Loucy (cell line): ENCODE measurements at regions not wholly inside any gene's neighbourhood (a gene's known extent, or its start where the extent isn't known, plus 50 kb on each side); places are given as distances from the start of the nearest gene placed in this dataset.
"Not testable (repeated sequence)": the region's sequence is repeated elsewhere in the genome, so short reads cannot be mapped to it uniquely, and the experiment has no call there.

Experiments
- H2AFZ ChIP-seq: fragments of 200-600 bp; sonication (generic); 2 replicates; pipeline ENCODE4 v1.6.0; 2016; ENCODE audit warnings: antibody characterized with exemption, mild to moderate bottlenecking, low read length, moderate library complexity
- H3F3A ChIP-seq: fragments of 200-600 bp; 2 replicates; pipeline ENCODE4 v1.6.0; 2016; ENCODE audit warnings: antibody characterized with exemption, low read depth, mild to moderate bottlenecking
- H3K27me3 ChIP-seq: fragments of 200-600 bp; sonication (generic); 2 replicates; pipeline ENCODE4 v1.6.1; 2014; ENCODE audit warnings: low read length, mild to moderate bottlenecking; ENCODE audit not compliant: insufficient read depth, poor library complexity, severe bottlenecking
- H3K36me3 ChIP-seq: fragments of 200-600 bp; sonication (generic); 2 replicates; pipeline ENCODE4 v1.6.1; 2016; ENCODE audit warnings: low read length; ENCODE audit not compliant: insufficient read depth
- H3K4me1 ChIP-seq: fragments of 200-600 bp; sonication (generic); 2 replicates; pipeline ENCODE4 v1.5.1; 2014; ENCODE audit warnings: low read length, mild to moderate bottlenecking; ENCODE audit not compliant: insufficient read depth, poor library complexity, severe bottlenecking
- H3K4me2 ChIP-seq: fragments of 200-600 bp; sonication (generic); 2 replicates; pipeline ENCODE4 v1.6.0; 2014; ENCODE audit warnings: antibody characterized with exemption, low read length, low read depth, mild to moderate bottlenecking; ENCODE audit not compliant: poor library complexity, severe bottlenecking
- H3K4me3 ChIP-seq: fragments of 200-600 bp; sonication (generic); 2 replicates; pipeline ENCODE4 v1.5.1; 2014; ENCODE audit warnings: low read length, mild to moderate bottlenecking, mixed read lengths; ENCODE audit not compliant: poor library complexity, severe bottlenecking
- H3K79me2 ChIP-seq: fragments of 200-600 bp; sonication (generic); 2 replicates; pipeline ENCODE4 v1.6.1; 2014; ENCODE audit warnings: low read length; ENCODE audit not compliant: insufficient read depth
- H3K9ac ChIP-seq: fragments of 200-600 bp; sonication (generic); 2 replicates; pipeline ENCODE4 v1.6.0; 2014; ENCODE audit warnings: mild to moderate bottlenecking, low read depth, low read length, moderate library complexity; ENCODE audit not compliant: poor library complexity, severe bottlenecking
- H3K9me2 ChIP-seq: fragments of 200-600 bp; sonication (generic); replicated peaks from 2 replicates; pipeline ENCODE4 v1.6.1; 2016; ENCODE audit warnings: low read depth, low read length, mixed read lengths
- H3K9me3 ChIP-seq: fragments of 200-600 bp; sonication (generic); 2 replicates; pipeline ENCODE4 v1.6.1; 2014; ENCODE audit warnings: mild to moderate bottlenecking, antibody characterized with exemption, low read length, low read depth; ENCODE audit not compliant: insufficient read depth
- H4K20me1 ChIP-seq: fragments of 200-600 bp; sonication (generic); 2 replicates; pipeline ENCODE4 v1.6.0; 2014; ENCODE audit warnings: antibody characterized with exemption, low read length, mild to moderate bottlenecking; ENCODE audit not compliant: insufficient read depth, poor library complexity, severe bottlenecking
- EZH2phosphoT487 ChIP-seq: fragments of 200-600 bp; IDR thresholded peaks from 2 replicates; pipeline ENCODE4 v1.6.1; 2018; ENCODE audit warnings: antibody characterized with exemption, mild to moderate bottlenecking, moderate library complexity, borderline replicate concordance
- TF ChIP-seq, protein P1 (sequence below): fragments of 200-600 bp; sonication (generic); conservative IDR thresholded peaks from 2 replicates; pipeline ENCODE4 v1.5.1; 2014; ENCODE audit warnings: mild to moderate bottlenecking, antibody characterized with exemption, low read length

DNA sequence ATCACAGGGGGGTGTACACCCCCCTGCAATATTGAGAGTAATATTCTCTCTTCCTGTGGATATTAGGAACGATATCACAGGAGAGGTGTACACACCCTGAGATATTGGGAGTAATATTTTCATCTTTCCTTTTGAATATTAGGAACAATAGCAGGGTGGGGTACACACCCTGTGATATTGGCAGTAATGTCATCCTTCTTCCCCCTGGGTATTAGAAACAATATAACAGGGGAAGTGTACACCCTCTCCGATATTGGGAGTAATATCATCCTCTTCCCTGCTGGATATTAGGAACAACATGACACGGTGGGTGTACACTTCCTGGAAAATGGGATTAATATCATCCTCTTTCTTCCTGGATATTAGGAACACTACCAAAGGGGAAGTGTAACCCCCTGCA, 57.8 kb upstream of the CEACAM21 start:
- H3K27me3 ChIP-seq = peaks cover 26% of the 10 kb centered on the region
- H2AFZ ChIP-seq = no peak overlapping the region
- H3K9ac ChIP-seq = no peak overlapping the region
- no peak overlapping the region for H3K4me2 ChIP-seq
- H3K79me2 ChIP-seq = no peaks in the 10 kb centered on the region
- no peaks in the 10 kb centered on the region for H3F3A ChIP-seq
- H3K4me3 ChIP-seq = no peak overlapping the region
- no peaks in the 10 kb centered on the region for H3K9me2 ChIP-seq
- no peaks in the 10 kb centered on the region for H3K36me3 ChIP-seq
- peaks cover 10% of the 10 kb centered on the region for H3K4me1 ChIP-seq
- no peaks in the 10 kb centered on the region for H4K20me1 ChIP-seq
- no peaks in the 10 kb centered on the region for H3K9me3 ChIP-seq
- no peak for TF ChIP-seq EZH2phosphoT487
- TF ChIP-seq, protein P1, sequence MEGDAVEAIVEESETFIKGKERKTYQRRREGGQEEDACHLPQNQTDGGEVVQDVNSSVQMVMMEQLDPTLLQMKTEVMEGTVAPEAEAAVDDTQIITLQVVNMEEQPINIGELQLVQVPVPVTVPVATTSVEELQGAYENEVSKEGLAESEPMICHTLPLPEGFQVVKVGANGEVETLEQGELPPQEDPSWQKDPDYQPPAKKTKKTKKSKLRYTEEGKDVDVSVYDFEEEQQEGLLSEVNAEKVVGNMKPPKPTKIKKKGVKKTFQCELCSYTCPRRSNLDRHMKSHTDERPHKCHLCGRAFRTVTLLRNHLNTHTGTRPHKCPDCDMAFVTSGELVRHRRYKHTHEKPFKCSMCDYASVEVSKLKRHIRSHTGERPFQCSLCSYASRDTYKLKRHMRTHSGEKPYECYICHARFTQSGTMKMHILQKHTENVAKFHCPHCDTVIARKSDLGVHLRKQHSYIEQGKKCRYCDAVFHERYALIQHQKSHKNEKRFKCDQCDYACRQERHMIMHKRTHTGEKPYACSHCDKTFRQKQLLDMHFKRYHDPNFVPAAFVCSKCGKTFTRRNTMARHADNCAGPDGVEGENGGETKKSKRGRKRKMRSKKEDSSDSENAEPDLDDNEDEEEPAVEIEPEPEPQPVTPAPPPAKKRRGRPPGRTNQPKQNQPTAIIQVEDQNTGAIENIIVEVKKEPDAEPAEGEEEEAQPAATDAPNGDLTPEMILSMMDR = no peak

DNA sequence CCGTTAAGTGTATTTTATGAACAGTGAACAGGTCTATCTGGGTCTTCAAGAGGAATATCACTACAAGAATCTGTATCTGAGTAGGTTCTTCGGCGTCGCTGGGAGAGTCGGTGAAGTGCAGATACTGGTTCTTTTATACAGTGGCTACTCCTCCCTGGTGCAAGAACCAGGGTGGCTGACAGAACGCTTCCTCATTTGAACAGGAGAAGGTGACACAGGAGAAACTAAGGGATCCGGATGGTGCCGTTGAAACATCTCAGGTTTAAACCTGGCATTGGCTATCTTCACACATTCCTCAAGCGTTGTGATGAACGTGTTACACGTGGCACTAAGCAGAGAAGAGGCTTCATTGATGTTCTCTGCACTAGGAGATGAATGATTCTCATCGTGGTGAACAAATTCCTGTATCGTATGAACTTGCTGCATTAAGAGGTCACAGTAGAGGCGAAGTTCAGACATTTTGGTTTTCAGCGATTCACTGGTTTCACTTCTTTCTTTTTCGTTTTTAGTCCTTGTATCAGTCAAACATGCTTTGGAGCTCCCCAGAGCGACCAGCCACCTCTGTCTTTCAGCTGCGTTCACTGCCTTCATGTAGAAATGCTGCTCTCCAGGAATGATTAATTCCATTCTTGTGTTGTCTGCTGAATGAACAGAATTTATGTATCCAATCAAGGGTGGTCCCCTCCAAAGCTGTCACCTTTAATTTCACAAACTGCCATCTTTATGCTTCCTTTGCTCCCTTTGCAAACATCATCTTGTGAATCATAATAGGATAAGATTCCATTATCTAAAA, 54.6 kb upstream of the CEACAM21 start:
- H3K9me3 ChIP-seq, H3F3A ChIP-seq, H4K20me1 ChIP-seq, H3K79me2 ChIP-seq, H3K36me3 ChIP-seq, H3K9me2 ChIP-seq, H3K4me1 ChIP-seq: not testable (repeated sequence)
- peak overlapping the region; percentile 95 for H2AFZ ChIP-seq
- peak overlapping the region; percentile 68 for H3K9ac ChIP-seq
- peak overlapping the region; percentile 73 for H3K4me3 ChIP-seq
- H3K27me3 ChIP-seq = peaks cover 33% of the 10 kb centered on the region
- peak overlapping the region; percentile 98 for H3K4me2 ChIP-seq

DNA sequence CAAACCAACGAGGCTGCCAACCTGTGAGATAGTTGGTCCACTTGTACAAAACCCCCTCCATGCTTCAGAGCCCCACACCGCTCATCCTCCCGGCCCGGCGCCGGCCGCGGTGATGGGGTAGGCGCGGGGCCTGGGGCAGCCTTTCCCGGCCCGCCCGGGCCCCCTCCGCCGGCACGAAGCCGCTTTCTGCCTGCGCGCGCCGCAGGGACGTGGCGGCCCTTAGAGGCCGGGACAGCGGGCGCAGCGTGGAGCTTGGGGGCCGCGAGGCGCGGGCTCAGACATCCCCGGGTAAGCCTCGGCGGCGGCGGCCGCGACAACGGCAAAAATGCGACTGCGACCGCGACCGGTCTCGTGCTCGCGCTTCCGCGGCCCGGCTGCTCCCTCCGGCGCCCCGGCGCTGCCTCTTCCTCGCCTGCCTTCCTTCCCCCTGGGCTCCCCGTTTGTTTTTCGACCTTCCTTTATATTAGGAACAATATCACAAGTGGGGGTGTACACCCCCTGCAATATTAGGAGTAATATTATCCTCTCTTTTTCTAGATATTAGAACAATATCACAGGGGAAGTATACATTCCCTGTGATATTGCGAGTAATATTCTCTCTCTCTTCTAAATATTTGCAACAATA, 53.9 kb upstream of the CEACAM21 start:
- H3K4me1 ChIP-seq = peaks cover 8% of the 10 kb centered on the region
- H3K9ac ChIP-seq = peak overlapping the region; percentile 68
- H2AFZ ChIP-seq = peak overlapping the region; percentile 95
- H3K4me2 ChIP-seq = peak overlapping the region; percentile 98
- H3K79me2 ChIP-seq = no peaks in the 10 kb centered on the region
- peak overlapping the region; percentile 73 for H3K4me3 ChIP-seq
- H3K27me3 ChIP-seq = peaks cover 35% of the 10 kb centered on the region
- TF ChIP-seq, protein P1 = no peak
- no peak for TF ChIP-seq EZH2phosphoT487
- no peaks in the 10 kb centered on the region for H3K9me3 ChIP-seq
- no peaks in the 10 kb centered on the region for H3F3A ChIP-seq
- no peaks in the 10 kb centered on the region for H3K9me2 ChIP-seq
- no peaks in the 10 kb centered on the region for H4K20me1 ChIP-seq
- no peaks in the 10 kb centered on the region for H3K36me3 ChIP-seq
